NCI-H2196 treated with DMSO at 0.1 percent for 48 hours (cell line): ENCODE measurements at regions not wholly inside any gene's neighbourhood (a gene's known extent, or its start where the extent isn't known, plus 50 kb on each side); places are given as distances from the start of the nearest gene placed in this dataset.
"Not testable (repeated sequence)": the region's sequence is repeated elsewhere in the genome, so short reads cannot be mapped to it uniquely, and the experiment has no call there.

Experiments
- DNase-seq: peaks from one replicate; lab custom pipeline; 2025; ENCODE audit not compliant: unreplicated experiment; lab: John Stamatoyannopoulos, UW

- DNase-seq: no peak
These were observed 584.5 kb downstream of the ZEB2 start for GRCh38 chr2:143935482-143935752.

- no peak for DNase-seq
These were observed 585.1 kb downstream of the ZEB2 start for GRCh38 chr2:143934626-143935481.

GRCh38 chr2:143933946-143934569 lies 585.9 kb downstream of the ZEB2 start:
- DNase-seq: no peak

- DNase-seq: no peak
These were observed 589.0 kb downstream of the ZEB2 start for GRCh38 chr2:143930891-143931290.

GRCh38 chr2:143928613-143929012 lies 591.3 kb downstream of the ZEB2 start:
- no peak for DNase-seq

- no peak for DNase-seq
These were observed 591.7 kb downstream of the ZEB2 start for GRCh38 chr2:143928184-143928583.

GRCh38 chr2:143926736-143927135 lies 593.2 kb downstream of the ZEB2 start:
- no peak for DNase-seq

- DNase-seq: not testable (repeated sequence)
These were observed 597.6 kb downstream of the ZEB2 start for GRCh38 chr2:143922261-143922830.

- no peak for DNase-seq
These were observed 601.4 kb downstream of the ZEB2 start for GRCh38 chr2:143918465-143918989.

- no peak for DNase-seq
These were observed 603.1 kb downstream of the ZEB2 start for GRCh38 chr2:143916781-143917180.

GRCh38 chr2:143909577-143910353 lies 610.2 kb downstream of the ZEB2 start:
- no peak for DNase-seq

GRCh38 chr2:143908843-143909242 lies 611.1 kb downstream of the ZEB2 start:
- DNase-seq: no peak

- no peak for DNase-seq
These were observed 612.1 kb downstream of the ZEB2 start for GRCh38 chr2:143907801-143908200.

- DNase-seq: no peak
These were observed 613.1 kb downstream of the ZEB2 start for GRCh38 chr2:143906850-143907249.

GRCh38 chr2:143905587-143905986 lies 614.3 kb downstream of the ZEB2 start:
- no peak for DNase-seq

GRCh38 chr2:143903172-143903856 lies 616.6 kb downstream of the ZEB2 start:
- no peak for DNase-seq

- no peak for DNase-seq
These were observed 618.6 kb downstream of the ZEB2 start for GRCh38 chr2:143901185-143901842.

- no peak for DNase-seq
These were observed 619.9 kb downstream of the ZEB2 start for GRCh38 chr2:143899987-143900386.

- no peak for DNase-seq
These were observed 626.5 kb downstream of the ZEB2 start for GRCh38 chr2:143893371-143893770.

GRCh38 chr2:143891879-143892308 lies 628.0 kb downstream of the ZEB2 start:
- DNase-seq: no peak
